HepG2 (cell line): ENCODE measurements at regions not wholly inside any gene's neighbourhood (a gene's known extent, or its start where the extent isn't known, plus 50 kb on each side); places are given as distances from the start of the nearest gene placed in this dataset.
A peak's percentile ranks its signal among the peaks of the same experiment; 100 is the strongest.

ENCODE experiments used
- ATAC-seq: fragments of 200-7000 bp; cut with Tn5 transposase; 3 replicates; pipeline ENCODE4 v1.9.1; 2020; ENCODE audit warnings: mild to moderate bottlenecking, moderate library complexity
- BruUV-seq: library from RNA; stranded (reverse); fragments of 400-500 nt; replicated peaks from 2 replicates; lab custom pipeline; 2021; lab: Mats Ljungman, UMichigan
- CTCF ChIA-PET: fragments of 300-600 bp; formaldehyde crosslinking; extraction: SDS; loops from one replicate; lab custom pipeline; 2021; ENCODE audit warnings: low total read pairs, inconsistent platforms, low intra/inter-chr PET ratio; lab: Yijun Ruan, JAX
- POLR2A ChIA-PET: fragments of 350-600 bp; sonication (Branson Sonifier 250); formaldehyde crosslinking; loops from one replicate; lab custom pipeline; 2020; ENCODE audit warnings: antibody characterized with exemption, inconsistent platforms; lab: Yijun Ruan, JAX
- DNase-seq: peaks from one replicate; pipeline ENCODE4 v3.0.0-alpha.2; 2015; ENCODE audit warnings: low spot score
- FAIRE-seq: peaks from 3 replicates; lab custom pipeline; 2011; peaks lifted over from hg19 to GRCh38; lab: Jason Lieb, UNC
- H2AFZ ChIP-seq: one replicate; pipeline ENCODE4 v1.6.1; 2011; ENCODE audit warnings: low read length, inconsistent platforms
- H3K27ac ChIP-seq: fragments of 300-600 bp; 3 replicates; pipeline ENCODE4 v1.8.0; 2011; ENCODE audit warnings: mixed run types, mild to moderate bottlenecking, mixed read lengths, low read length, inconsistent platforms; ENCODE audit not compliant: insufficient read depth; ENCODE audit errors: extremely low read length
- H3K27me3 ChIP-seq, 2 experiments: fragments of 200-600 bp in 1 of 2; 2 replicates in 1 of 2; 3 replicates in 1 of 2; pipeline versions ENCODE4 v1.6.0 to v1.8.0; 2011; ENCODE audit warnings: low read length in 2 of 2, mild to moderate bottlenecking in 2 of 2, moderate library complexity in 2 of 2, inconsistent platforms in 1 of 2; ENCODE audit not compliant: insufficient read depth in 2 of 2, control insufficient read depth in 1 of 2
- H3K36me3 ChIP-seq, 2 experiments: fragments of 200-600 bp in 1 of 2; replicated peaks in 1 of 2; 2 replicates in 1 of 2; 3 replicates in 1 of 2; pipeline versions ENCODE4 v1.5.1 to v1.8.0; 2011; ENCODE audit warnings: low read length in 2 of 2, inconsistent platforms in 1 of 2; ENCODE audit not compliant: insufficient read depth in 2 of 2, control insufficient read depth in 1 of 2
- H3K4me1 ChIP-seq: 2 replicates; pipeline ENCODE4 v1.5.1; 2012; ENCODE audit warnings: low read length, inconsistent platforms; ENCODE audit not compliant: insufficient read depth
- H3K4me2 ChIP-seq: 2 replicates; pipeline ENCODE4 v1.6.0; 2011; ENCODE audit warnings: low read depth, low read length, inconsistent platforms
- H3K4me3 ChIP-seq, 3 experiments: fragments of 200-600 bp in 1 of 3; sonication (generic), shearing (Covaris generic) in 1 of 3; replicated peaks in 1 of 3; 2 replicates each; pipeline ENCODE4 v1.5.1; 2011 to 2016; ENCODE audit warnings: low read length in 3 of 3, inconsistent platforms in 2 of 3, low read depth in 2 of 3, mild to moderate bottlenecking in 2 of 3, control low read depth in 1 of 3, mixed read lengths in 1 of 3; ENCODE audit not compliant: insufficient read depth in 1 of 3
- H3K79me2 ChIP-seq: one replicate; pipeline ENCODE4 v1.6.1; 2011; ENCODE audit warnings: low read length, inconsistent platforms; ENCODE audit not compliant: insufficient read depth
- H3K9ac ChIP-seq: 2 replicates; pipeline ENCODE4 v1.6.0; 2011; ENCODE audit warnings: mild to moderate bottlenecking, low read depth, low read length, inconsistent platforms; ENCODE audit not compliant: insufficient read depth
- H3K9me3 ChIP-seq: 2 replicates; pipeline ENCODE4 v1.5.1; 2012; ENCODE audit warnings: mild to moderate bottlenecking, low read length
- H4K20me1 ChIP-seq: 2 replicates; pipeline ENCODE4 v1.6.0; 2011; ENCODE audit warnings: inconsistent platforms, mild to moderate bottlenecking, low read length, moderate library complexity; ENCODE audit not compliant: insufficient read depth
- CBX1 ChIP-seq: IDR thresholded peaks from one replicate; pipeline ENCODE4 v1.6.1; 2016; ENCODE audit warnings: antibody characterized with exemption, low read depth
- CREB1 ChIP-seq, 2 experiments: fragments of 450-650 bp in 1 of 2; IDR thresholded peaks; 2 replicates each; pipeline ENCODE4 v1.6.1; 2016 to 2017; ENCODE audit warnings: control low read depth in 1 of 2, mild to moderate bottlenecking in 1 of 2, missing compliant biosample characterization in 1 of 2, missing genetic modification characterization in 1 of 2
- LCORL ChIP-seq, 2 experiments: fragments of 450-650 bp in 1 of 2; sonication (generic) in 1 of 2; formaldehyde crosslinking in 1 of 2; IDR thresholded peaks; 2 replicates each; pipeline versions ENCODE4 v1.5.0 to v1.6.1; 2017 to 2020; ENCODE audit warnings: antibody characterized with exemption in 1 of 2, missing genetic modification reagents in 1 of 2
- SOX5 ChIP-seq: IDR thresholded peaks from 2 replicates; pipeline ENCODE4 v1.6.1; 2016; ENCODE audit warnings: borderline replicate concordance
- SRSF1 ChIP-seq: fragments of 200-400 bp; formaldehyde crosslinking; optimal IDR thresholded peaks from 2 replicates; pipeline ENCODE3; 2017; ENCODE audit warnings: mild to moderate bottlenecking, low read depth, low read length, moderate library complexity
- ZNF235 ChIP-seq: sonication (generic); formaldehyde crosslinking; IDR thresholded peaks from 2 replicates; pipeline ENCODE4 v1.8.1; 2023; ENCODE audit warnings: mild to moderate bottlenecking, missing genetic modification reagents, borderline replicate concordance
- WGBS: methylation state at CpG from one replicate; pipeline ENCODE4 v1.1.6; 2017; ENCODE audit warnings: low lambda C conversion rate; 5-methylcytosine and 5-hydroxymethylcytosine counted together
- in situ Hi-C: cut with HindIII; loops from 2 replicates; pipeline ENCODE4 v1.10.0; 2017; ENCODE audit warnings: low pct_unique_long_range_greater_than_20kb; ENCODE audit not compliant: extremely low pct_ligation_motif_present
- intact Hi-C: fragments of 100-400 bp; cut with micrococcal nuclease; formaldehyde crosslinking; loops from one replicate; pipeline ENCODE4 v1.10.0; 2022; ENCODE audit not compliant: unreplicated experiment
- TF ChIP-seq, protein P1 (sequence below): sonication (generic); formaldehyde crosslinking; IDR thresholded peaks from 2 replicates; pipeline ENCODE4 v1.9.0; 2021; ENCODE audit warnings: missing genetic modification reagents, borderline replicate concordance
- TF ChIP-seq, protein P2 (sequence below): fragments of 450-650 bp; IDR thresholded peaks from 2 replicates; pipeline ENCODE4 v1.6.1; 2017

DNA sequence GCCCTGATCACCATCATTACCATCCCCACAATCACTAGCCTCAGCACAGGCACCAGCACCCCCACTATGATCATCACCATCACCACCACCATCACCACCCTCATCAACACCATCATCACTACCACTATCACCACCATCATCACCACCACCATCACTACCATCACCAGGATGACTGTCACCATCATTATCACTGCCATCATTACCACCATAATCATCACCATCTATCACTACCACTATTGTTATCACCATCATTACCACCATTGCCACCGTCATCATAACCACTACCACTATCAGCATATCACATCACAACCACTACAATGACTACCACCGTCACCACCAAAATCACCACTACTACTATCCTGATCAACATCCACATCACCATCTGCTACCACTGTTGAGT lies 57.3 kb upstream of the CASZ1 start:
- 65% methylated on average over 2 of the region's 2 CpGs for WGBS
- no peaks in the 10 kb centered on the region for H3K79me2 ChIP-seq
- no peak for DNase-seq
- H3K9me3 ChIP-seq: no peaks in the 10 kb centered on the region
- H2AFZ ChIP-seq: no peak overlapping the region
- peaks cover 7 to 50% of the 10 kb centered on the region in 2 experiments for H3K27me3 ChIP-seq
- H3K9ac ChIP-seq: no peak overlapping the region
- H3K36me3 ChIP-seq: no peaks in the 10 kb centered on the region
- BruUV-seq: no TSS peak
- CTCF ChIA-PET: no interaction called here
- no peak overlapping the region for H3K4me2 ChIP-seq
- in situ Hi-C loops: no loop called here
- no peak for ATAC-seq
- TF ChIP-seq CREB1 (IDR thresholded peaks at IDR 0.05) (peak; percentile 85), CREB1 (CRISPR knock-in tag; IDR thresholded peaks at IDR 0.05) (no peak), SOX5 (CRISPR knock-in tag) (no peak), LCORL (IDR thresholded peaks at IDR 0.05) (peak; percentile 4; the same call in 1 of the 2 replicates), LCORL (CRISPR knock-in tag; IDR thresholded peaks at IDR 0.05) (no peak), SRSF1 (no peak), ZNF235 (CRISPR knock-in tag) (no peak), CBX1 (no peak)
- TF ChIP-seq, protein P1, sequence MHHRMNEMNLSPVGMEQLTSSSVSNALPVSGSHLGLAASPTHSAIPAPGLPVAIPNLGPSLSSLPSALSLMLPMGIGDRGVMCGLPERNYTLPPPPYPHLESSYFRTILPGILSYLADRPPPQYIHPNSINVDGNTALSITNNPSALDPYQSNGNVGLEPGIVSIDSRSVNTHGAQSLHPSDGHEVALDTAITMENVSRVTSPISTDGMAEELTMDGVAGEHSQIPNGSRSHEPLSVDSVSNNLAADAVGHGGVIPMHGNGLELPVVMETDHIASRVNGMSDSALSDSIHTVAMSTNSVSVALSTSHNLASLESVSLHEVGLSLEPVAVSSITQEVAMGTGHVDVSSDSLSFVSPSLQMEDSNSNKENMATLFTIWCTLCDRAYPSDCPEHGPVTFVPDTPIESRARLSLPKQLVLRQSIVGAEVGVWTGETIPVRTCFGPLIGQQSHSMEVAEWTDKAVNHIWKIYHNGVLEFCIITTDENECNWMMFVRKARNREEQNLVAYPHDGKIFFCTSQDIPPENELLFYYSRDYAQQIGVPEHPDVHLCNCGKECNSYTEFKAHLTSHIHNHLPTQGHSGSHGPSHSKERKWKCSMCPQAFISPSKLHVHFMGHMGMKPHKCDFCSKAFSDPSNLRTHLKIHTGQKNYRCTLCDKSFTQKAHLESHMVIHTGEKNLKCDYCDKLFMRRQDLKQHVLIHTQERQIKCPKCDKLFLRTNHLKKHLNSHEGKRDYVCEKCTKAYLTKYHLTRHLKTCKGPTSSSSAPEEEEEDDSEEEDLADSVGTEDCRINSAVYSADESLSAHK (CRISPR knock-in tag): no peak
- TF ChIP-seq, protein P2, sequence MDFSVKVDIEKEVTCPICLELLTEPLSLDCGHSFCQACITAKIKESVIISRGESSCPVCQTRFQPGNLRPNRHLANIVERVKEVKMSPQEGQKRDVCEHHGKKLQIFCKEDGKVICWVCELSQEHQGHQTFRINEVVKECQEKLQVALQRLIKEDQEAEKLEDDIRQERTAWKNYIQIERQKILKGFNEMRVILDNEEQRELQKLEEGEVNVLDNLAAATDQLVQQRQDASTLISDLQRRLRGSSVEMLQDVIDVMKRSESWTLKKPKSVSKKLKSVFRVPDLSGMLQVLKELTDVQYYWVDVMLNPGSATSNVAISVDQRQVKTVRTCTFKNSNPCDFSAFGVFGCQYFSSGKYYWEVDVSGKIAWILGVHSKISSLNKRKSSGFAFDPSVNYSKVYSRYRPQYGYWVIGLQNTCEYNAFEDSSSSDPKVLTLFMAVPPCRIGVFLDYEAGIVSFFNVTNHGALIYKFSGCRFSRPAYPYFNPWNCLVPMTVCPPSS: no peak
- no peak overlapping the region for H3K27ac ChIP-seq
- FAIRE-seq: no peak
- H4K20me1 ChIP-seq: no peaks in the 10 kb centered on the region
- H3K4me1 ChIP-seq: peaks cover 6% of the 10 kb centered on the region
- intact Hi-C loops: no loop called here
- no peak overlapping the region for H3K4me3 ChIP-seq
- POLR2A ChIA-PET: no interaction called here
